Spleen (tissue), 11 donors: ENCODE measurements at regions not wholly inside any gene's neighbourhood (a gene's known extent, or its start where the extent isn't known, plus 50 kb on each side); places are given as distances from the start of the nearest gene placed in this dataset.

Experiments used
- DNase-seq: peaks from one replicate; pipeline ENCODE4 v3.0.0-alpha.2; 2020
- H3K27ac ChIP-seq, 8 donors: fragments of 200-600 bp; sonication (generic) in 7 of 8; 1 replicate in 4 of 8; 2 replicates in 4 of 8; pipeline versions ENCODE4 v1.5.0 to v1.8.0; 2016 to 2021; ENCODE audit warnings: inconsistent platforms in 4 of 8, mild to moderate bottlenecking in 4 of 8, moderate library complexity in 1 of 8
- H3K27me3 ChIP-seq, 7 donors: fragments of 200-600 bp; sonication (generic) in 6 of 7; replicated peaks in 1 of 7; 1 replicate in 4 of 7; 2 replicates in 3 of 7; pipeline versions ENCODE4 v1.5.0 to v1.8.0; 2016 to 2021; ENCODE audit warnings: inconsistent platforms in 3 of 7, mild to moderate bottlenecking in 1 of 7
- H3K36me3 ChIP-seq, 6 donors: fragments of 200-600 bp; sonication (generic) in 5 of 6; 1 replicate in 4 of 6; 2 replicates in 2 of 6; pipeline versions ENCODE4 v1.5.0 to v1.8.0; 2016 to 2021; ENCODE audit warnings: inconsistent platforms in 2 of 6
- H3K4me1 ChIP-seq, 6 donors: fragments of 200-600 bp; sonication (generic) in 5 of 6; 1 replicate in 3 of 6; 2 replicates in 3 of 6; pipeline versions ENCODE4 v1.5.0 to v1.8.0; 2016 to 2021; ENCODE audit warnings: inconsistent platforms in 3 of 6
- H3K4me3 ChIP-seq, 8 donors: fragments of 200-600 bp; sonication (generic) in 7 of 8; 1 replicate in 4 of 8; 2 replicates in 4 of 8; pipeline versions ENCODE4 v1.5.0 to v1.8.0; 2016 to 2021; ENCODE audit warnings: inconsistent platforms in 4 of 8, mild to moderate bottlenecking in 4 of 8, moderate library complexity in 2 of 8
- H3K9me3 ChIP-seq, 8 donors: fragments of 200-600 bp; sonication (generic) in 7 of 8; 1 replicate in 4 of 8; 2 replicates in 4 of 8; pipeline versions ENCODE4 v1.5.0 to v1.8.0; 2016 to 2021; ENCODE audit warnings: inconsistent platforms in 4 of 8
- CTCF ChIP-seq, 11 experiments: fragments of 200-600 bp in 7 of 11; fragments of 450-650 bp in 4 of 11; sonication (generic) in 4 of 11; IDR thresholded peaks in 8 of 11; conservative IDR thresholded peaks in 3 of 11; 1 replicate in 7 of 11; 2 replicates in 4 of 11; pipeline versions ENCODE4 v1.4.0 to v1.8.0; 2016 to 2021; ENCODE audit warnings: antibody characterized with exemption in 11 of 11, inconsistent platforms in 4 of 11, mild to moderate bottlenecking in 1 of 11
- POLR2A ChIP-seq, 3 donors: fragments of 450-650 bp; IDR thresholded peaks; one replicate each; pipeline ENCODE4 v1.5.1; 2017; ENCODE audit warnings: antibody characterized with exemption in 3 of 3, mild to moderate bottlenecking in 1 of 3
- POLR2AphosphoS5 ChIP-seq, 3 donors: sonication (generic); formaldehyde crosslinking; IDR thresholded peaks; one replicate each; pipeline ENCODE4 v1.5.1; 2017; ENCODE audit warnings: antibody characterized with exemption in 3 of 3
- WGBS, 5 donors: extraction: QIAGEN DNeasy Blood & Tissue Kit in 3 of 5; methylation state at CpG; one replicate each; pipeline versions ENCODE4 v1.1.5 to v1.1.7; 2013 to 2018; 5-methylcytosine and 5-hydroxymethylcytosine counted together
- intact Hi-C: fragments of 100-400 bp; cut with DNase I; formaldehyde crosslinking; loops from one replicate; pipeline ENCODE4 v1.15.0; 2023; ENCODE audit warnings: low total_unique reads
- donor health status: healthy with polysubstance abuse.
- donor health status: DM: no; HTN: no; CAD: no; lungs with moderate emphysema.
- donor health status: DM: no; HTN: no; CAD: no.
- donor health status: Bipolar disorder and iron deficiency.
- donor health status: healthy.
- donor health status: DM: no; HTN: no; CAD: no.
- donor health status: DM: yes; HTN: yes; CAD: no.

- no peaks in the 10 kb centered on the region for H3K9me3 ChIP-seq
- intact Hi-C loops: no loop called here
- H3K4me1 ChIP-seq: peaks cover 0 to 22% (median 2%) of the 10 kb centered on the region in 6 donors
- no peaks in the 10 kb centered on the region for H3K27me3 ChIP-seq
- no peaks in the 10 kb centered on the region for H3K36me3 ChIP-seq
- H3K4me3 ChIP-seq: no peak overlapping the region
- no peak for DNase-seq
- 65 to 84% (median 77%) methylated on average over 2 of the region's 2 CpGs for WGBS, 5 donors
- H3K27ac ChIP-seq: no peak overlapping the region
- TF ChIP-seq CTCF (IDR thresholded peaks at IDR 0.05 in 8 of 11, conservative IDR thresholded peaks at IDR 0.05 in 3 of 11) (no peak), POLR2A (IDR thresholded peaks at IDR 0.05) (no peak), POLR2AphosphoS5 (IDR thresholded peaks at IDR 0.05) (no peak)
Measured at GRCh38 chr6:14832427-14832826, 413.4 kb upstream of the JARID2 start.

GRCh38 chr6:14834851-14835530, 410.9 kb upstream of the JARID2 start:
- no peaks in the 10 kb centered on the region for H3K9me3 ChIP-seq
- no peaks in the 10 kb centered on the region for H3K27me3 ChIP-seq
- no peak overlapping the region for H3K27ac ChIP-seq
- H3K4me3 ChIP-seq: no peak overlapping the region
- 89 to 95% (median 91%) methylated on average over 4 of the region's 4 CpGs for WGBS, 5 donors
- no peaks in the 10 kb centered on the region for H3K36me3 ChIP-seq
- intact Hi-C loops: no loop called here
- TF ChIP-seq CTCF (IDR thresholded peaks at IDR 0.05 in 8 of 11, conservative IDR thresholded peaks at IDR 0.05 in 3 of 11): no peak
- TF ChIP-seq POLR2A (IDR thresholded peaks at IDR 0.05): no peak
- TF ChIP-seq POLR2AphosphoS5 (IDR thresholded peaks at IDR 0.05): no peak
- peaks cover 0 to 8% (median 0%) of the 10 kb centered on the region in 6 donors for H3K4me1 ChIP-seq
- DNase-seq: no peak

GRCh38 chr6:14837435-14837834, 408.4 kb upstream of the JARID2 start:
- peaks cover 0 to 2% (median 0%) of the 10 kb centered on the region in 7 donors for H3K27me3 ChIP-seq
- intact Hi-C loops: no loop called here
- no peaks in the 10 kb centered on the region for H3K36me3 ChIP-seq
- 78 to 93% (median 84%) methylated on average over 3 of the region's 3 CpGs for WGBS, 5 donors
- H3K9me3 ChIP-seq: no peaks in the 10 kb centered on the region
- no peak for TF ChIP-seq CTCF (IDR thresholded peaks at IDR 0.05 in 8 of 11, conservative IDR thresholded peaks at IDR 0.05 in 3 of 11)
- no peak for TF ChIP-seq POLR2AphosphoS5 (IDR thresholded peaks at IDR 0.05)
- no peak for TF ChIP-seq POLR2A (IDR thresholded peaks at IDR 0.05)
- H3K4me3 ChIP-seq: no peak overlapping the region
- peaks cover 0 to 15% (median 0%) of the 10 kb centered on the region in 6 donors for H3K4me1 ChIP-seq
- H3K27ac ChIP-seq: no peak overlapping the region
- no peak for DNase-seq

- WGBS, 5 donors: 75 to 92% (median 86%) methylated on average over 4 of the region's 4 CpGs
- H3K9me3 ChIP-seq: no peaks in the 10 kb centered on the region
- intact Hi-C loops: no loop called here
- no peaks in the 10 kb centered on the region for H3K36me3 ChIP-seq
- H3K27me3 ChIP-seq: peaks cover 0 to 2% (median 0%) of the 10 kb centered on the region in 7 donors
- DNase-seq: no peak
- no peak overlapping the region for H3K27ac ChIP-seq
- no peak overlapping the region for H3K4me3 ChIP-seq
- TF ChIP-seq CTCF (IDR thresholded peaks at IDR 0.05 in 8 of 11, conservative IDR thresholded peaks at IDR 0.05 in 3 of 11) (no peak), POLR2A (IDR thresholded peaks at IDR 0.05) (no peak), POLR2AphosphoS5 (IDR thresholded peaks at IDR 0.05) (no peak)
- peaks cover 0 to 15% (median 0%) of the 10 kb centered on the region in 6 donors for H3K4me1 ChIP-seq
Measured at GRCh38 chr6:14838133-14838583, 407.7 kb upstream of the JARID2 start.
